Hepatocyte (in vitro differentiated cells): ENCODE measurements at regions not wholly inside any gene's neighbourhood (a gene's known extent, or its start where the extent isn't known, plus 50 kb on each side); places are given as distances from the start of the nearest gene placed in this dataset.

Experiments used
- DNase-seq: peaks from one replicate; pipeline ENCODE4 v3.0.0-alpha.2; 2016; ENCODE audit warnings: low spot score
- H2AFZ ChIP-seq: fragments of 200-600 bp; sonication (generic); 2 replicates; pipeline ENCODE4 v1.6.0; 2016; ENCODE audit warnings: antibody characterized with exemption, mild to moderate bottlenecking
- H3K27ac ChIP-seq: fragments of 200-600 bp; sonication (generic); 2 replicates; pipeline ENCODE4 v1.5.1; 2016; ENCODE audit warnings: mild to moderate bottlenecking
- H3K27me3 ChIP-seq: fragments of 200-600 bp; sonication (generic); 2 replicates; pipeline ENCODE4 v1.6.1; 2016
- H3K36me3 ChIP-seq: fragments of 200-600 bp; sonication (generic); replicated peaks from 2 replicates; pipeline ENCODE4 v1.5.1; 2016; ENCODE audit warnings: low read depth; ENCODE audit not compliant: insufficient read depth
- H3K4me1 ChIP-seq: fragments of 200-600 bp; sonication (generic); 2 replicates; pipeline ENCODE4 v1.5.1; 2016; ENCODE audit warnings: mild to moderate bottlenecking, moderate library complexity; ENCODE audit not compliant: insufficient read depth
- H3K4me2 ChIP-seq: fragments of 200-600 bp; sonication (generic); 2 replicates; pipeline ENCODE4 v1.6.0; 2016
- H3K4me3 ChIP-seq: fragments of 200-600 bp; sonication (generic); 2 replicates; pipeline ENCODE4 v1.5.1; 2016; ENCODE audit warnings: mild to moderate bottlenecking
- H3K79me2 ChIP-seq: fragments of 200-600 bp; sonication (generic); 2 replicates; pipeline ENCODE4 v1.6.0; 2017; ENCODE audit warnings: mild to moderate bottlenecking
- H3K9me2 ChIP-seq: fragments of 200-600 bp; sonication (generic); replicated peaks from 2 replicates; pipeline ENCODE4 v1.6.0; 2017; ENCODE audit warnings: mild to moderate bottlenecking; ENCODE audit not compliant: insufficient read depth
- H3K9me3 ChIP-seq: fragments of 200-600 bp; sonication (generic); 2 replicates; pipeline ENCODE4 v1.5.1; 2016; ENCODE audit warnings: low read depth, mild to moderate bottlenecking
- H4K20me1 ChIP-seq: fragments of 200-600 bp; sonication (generic); 2 replicates; pipeline ENCODE4 v1.6.0; 2016; ENCODE audit warnings: mild to moderate bottlenecking; ENCODE audit not compliant: insufficient read depth, poor library complexity, severe bottlenecking
- EZH2 ChIP-seq: fragments of 200-600 bp; sonication (generic); IDR thresholded peaks from 2 replicates; pipeline ENCODE4 v1.6.1; 2016; ENCODE audit warnings: antibody characterized with exemption, mild to moderate bottlenecking, borderline replicate concordance
- EZH2phosphoT487 ChIP-seq: fragments of 200-600 bp; sonication (generic); IDR thresholded peaks from one replicate; pipeline ENCODE4 v1.6.1; 2018; ENCODE audit warnings: antibody characterized with exemption, mild to moderate bottlenecking, low read depth, moderate library complexity; ENCODE audit not compliant: unreplicated experiment, severe bottlenecking
- WGBS: methylation state at CpG from one replicate; pipeline ENCODE4 v1.1.6; 2016; ENCODE audit warnings: low lambda C conversion rate; ENCODE audit errors: missing lambda C conversion rate; 5-methylcytosine and 5-hydroxymethylcytosine counted together
- TF ChIP-seq, protein P1 (sequence below): fragments of 200-600 bp; sonication (generic); IDR thresholded peaks from 2 replicates; pipeline ENCODE4 v1.5.1; 2016; ENCODE audit warnings: antibody characterized with exemption, mild to moderate bottlenecking; ENCODE audit not compliant: poor library complexity

DNA sequence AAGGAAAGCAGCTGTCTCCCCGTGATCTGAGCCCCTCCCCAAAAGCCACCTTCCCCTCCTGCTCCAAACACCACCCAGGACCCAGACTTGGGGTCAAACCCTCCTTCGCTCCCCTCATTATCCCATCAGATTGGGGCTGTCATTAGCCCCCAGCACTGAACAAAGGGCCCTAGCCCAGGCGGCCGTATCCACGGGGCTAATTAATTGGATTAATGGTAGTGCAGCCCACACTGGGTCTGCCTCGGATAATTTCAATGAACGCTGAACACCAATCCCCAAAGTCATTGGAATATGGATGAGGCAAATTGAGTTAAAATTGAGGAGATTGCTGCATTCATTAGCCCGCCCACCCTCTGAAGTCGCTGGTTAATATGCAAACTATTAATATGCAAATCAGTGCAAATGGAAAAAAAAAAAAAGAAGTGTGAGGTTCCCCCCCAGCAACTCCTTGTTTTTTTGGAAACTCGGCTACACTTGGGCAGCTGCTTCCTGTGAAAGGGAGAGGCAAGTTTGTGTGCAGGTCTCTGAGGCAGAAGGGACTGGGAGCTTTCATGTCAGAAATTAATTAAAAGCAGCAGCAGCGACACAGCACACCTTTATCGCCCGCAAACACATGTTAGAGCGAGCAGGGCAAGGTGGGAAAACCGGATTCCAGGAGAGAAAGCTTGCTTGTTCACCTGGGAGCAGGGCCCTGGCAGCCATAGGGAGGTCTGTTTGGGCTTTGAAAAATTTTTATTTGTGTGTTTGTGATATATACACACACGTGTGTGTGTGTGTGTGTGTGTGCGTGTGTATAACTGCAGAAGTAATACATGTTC is 517.8 kb downstream of the MIAT start:
- Histone ChIP-seq H3K9me2 (no peaks in the 10 kb centered on the region), H3K27me3 (peaks cover 56% of the 10 kb centered on the region), H3K4me2 (no peak overlapping the region), H2AFZ (no peak overlapping the region), H3K27ac (no peak overlapping the region), H3K4me1 (no peaks in the 10 kb centered on the region), H3K4me3 (no peak overlapping the region), H3K9me3 (no peaks in the 10 kb centered on the region), H4K20me1 (no peaks in the 10 kb centered on the region), H3K36me3 (no peaks in the 10 kb centered on the region), H3K79me2 (no peaks in the 10 kb centered on the region)
- 39% methylated on average over 17 of the region's 17 CpGs for WGBS
- TF ChIP-seq, protein P1, sequence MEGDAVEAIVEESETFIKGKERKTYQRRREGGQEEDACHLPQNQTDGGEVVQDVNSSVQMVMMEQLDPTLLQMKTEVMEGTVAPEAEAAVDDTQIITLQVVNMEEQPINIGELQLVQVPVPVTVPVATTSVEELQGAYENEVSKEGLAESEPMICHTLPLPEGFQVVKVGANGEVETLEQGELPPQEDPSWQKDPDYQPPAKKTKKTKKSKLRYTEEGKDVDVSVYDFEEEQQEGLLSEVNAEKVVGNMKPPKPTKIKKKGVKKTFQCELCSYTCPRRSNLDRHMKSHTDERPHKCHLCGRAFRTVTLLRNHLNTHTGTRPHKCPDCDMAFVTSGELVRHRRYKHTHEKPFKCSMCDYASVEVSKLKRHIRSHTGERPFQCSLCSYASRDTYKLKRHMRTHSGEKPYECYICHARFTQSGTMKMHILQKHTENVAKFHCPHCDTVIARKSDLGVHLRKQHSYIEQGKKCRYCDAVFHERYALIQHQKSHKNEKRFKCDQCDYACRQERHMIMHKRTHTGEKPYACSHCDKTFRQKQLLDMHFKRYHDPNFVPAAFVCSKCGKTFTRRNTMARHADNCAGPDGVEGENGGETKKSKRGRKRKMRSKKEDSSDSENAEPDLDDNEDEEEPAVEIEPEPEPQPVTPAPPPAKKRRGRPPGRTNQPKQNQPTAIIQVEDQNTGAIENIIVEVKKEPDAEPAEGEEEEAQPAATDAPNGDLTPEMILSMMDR, result no peak
- TF ChIP-seq EZH2, result no peak
- TF ChIP-seq EZH2phosphoT487, result no peak
- no peak for DNase-seq

DNA sequence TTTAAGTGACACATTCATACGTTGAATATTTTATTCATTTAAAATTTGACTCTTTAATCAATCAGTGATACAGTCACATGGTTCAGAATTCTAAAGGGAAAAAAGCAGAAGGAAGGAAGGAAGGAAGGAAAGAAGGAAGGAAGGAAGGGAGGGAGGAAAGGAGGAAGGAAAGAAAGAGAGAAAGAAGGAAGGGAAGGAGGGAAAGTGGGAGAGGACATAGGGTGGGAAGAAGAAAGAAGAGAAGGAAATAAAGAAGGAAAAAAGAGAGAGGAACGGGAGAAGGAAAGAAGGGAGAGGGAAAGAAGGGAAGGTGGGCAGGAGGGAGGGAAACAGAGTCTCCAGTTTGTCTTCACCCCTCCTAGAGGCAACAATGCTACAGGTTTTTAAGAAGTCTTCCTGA is 518.6 kb downstream of the MIAT start:
- Histone ChIP-seq H4K20me1 (no peaks in the 10 kb centered on the region), H2AFZ (no peak overlapping the region), H3K9me3 (no peaks in the 10 kb centered on the region), H3K27me3 (peaks cover 56% of the 10 kb centered on the region), H3K36me3 (no peaks in the 10 kb centered on the region), H3K27ac (no peak overlapping the region), H3K9me2 (no peaks in the 10 kb centered on the region), H3K4me3 (no peak overlapping the region), H3K4me2 (no peak overlapping the region), H3K79me2 (no peaks in the 10 kb centered on the region), H3K4me1 (no peaks in the 10 kb centered on the region)
- TF ChIP-seq EZH2phosphoT487 (no peak), EZH2 (no peak)
- TF ChIP-seq, protein P1, result no peak
- WGBS, result 76% methylated on average over 2 of the region's 2 CpGs
- DNase-seq, result no peak

DNA sequence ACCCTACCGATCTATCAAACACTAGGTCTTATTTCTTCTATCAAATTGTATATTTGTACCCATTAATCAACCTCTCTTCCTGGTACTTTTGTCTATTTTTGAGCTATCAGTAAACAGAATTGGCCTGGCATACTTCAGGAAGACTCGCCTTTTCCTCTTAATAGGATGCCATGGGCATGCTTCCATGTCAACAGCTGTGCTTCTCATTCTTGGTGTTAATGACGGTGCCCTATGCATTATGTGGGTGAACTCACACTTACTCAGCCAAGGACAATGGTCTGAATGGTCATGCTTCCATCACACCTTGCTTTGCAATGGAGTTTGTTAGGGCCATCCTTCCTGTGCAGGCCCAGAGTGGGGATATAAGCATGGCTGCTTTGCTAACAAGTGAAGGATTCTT is 521.8 kb downstream of the MIAT start:
- Histone ChIP-seq H2AFZ (no peak overlapping the region), H3K4me2 (no peak overlapping the region), H4K20me1 (no peaks in the 10 kb centered on the region), H3K27ac (no peak overlapping the region), H3K9me3 (no peaks in the 10 kb centered on the region), H3K4me3 (no peak overlapping the region), H3K4me1 (no peaks in the 10 kb centered on the region), H3K36me3 (no peaks in the 10 kb centered on the region), H3K79me2 (no peaks in the 10 kb centered on the region), H3K9me2 (no peaks in the 10 kb centered on the region), H3K27me3 (peaks cover 38% of the 10 kb centered on the region)
- TF ChIP-seq, protein P1, result no peak
- no peak for TF ChIP-seq EZH2phosphoT487
- no peak for TF ChIP-seq EZH2
- WGBS, result 87% methylated on average over 3 of the region's 3 CpGs
- DNase-seq, result no peak
